Neural progenitor cell (in vitro differentiated cells): ENCODE measurements at regions not wholly inside any gene's neighbourhood (a gene's known extent, or its start where the extent isn't known, plus 50 kb on each side); places are given as distances from the start of the nearest gene placed in this dataset.

Experiments used
- EZH2 ChIP-seq: fragments of 200-600 bp; sonication (generic); IDR thresholded peaks from 2 replicates; pipeline ENCODE4 v1.6.1; 2017; ENCODE audit warnings: antibody characterized with exemption, mild to moderate bottlenecking, moderate library complexity
- TF ChIP-seq, protein P1 (sequence below): fragments of 200-600 bp; sonication (generic); IDR thresholded peaks from 2 replicates; pipeline ENCODE4 v1.5.1; 2017; ENCODE audit warnings: antibody characterized with exemption, mild to moderate bottlenecking

DNA sequence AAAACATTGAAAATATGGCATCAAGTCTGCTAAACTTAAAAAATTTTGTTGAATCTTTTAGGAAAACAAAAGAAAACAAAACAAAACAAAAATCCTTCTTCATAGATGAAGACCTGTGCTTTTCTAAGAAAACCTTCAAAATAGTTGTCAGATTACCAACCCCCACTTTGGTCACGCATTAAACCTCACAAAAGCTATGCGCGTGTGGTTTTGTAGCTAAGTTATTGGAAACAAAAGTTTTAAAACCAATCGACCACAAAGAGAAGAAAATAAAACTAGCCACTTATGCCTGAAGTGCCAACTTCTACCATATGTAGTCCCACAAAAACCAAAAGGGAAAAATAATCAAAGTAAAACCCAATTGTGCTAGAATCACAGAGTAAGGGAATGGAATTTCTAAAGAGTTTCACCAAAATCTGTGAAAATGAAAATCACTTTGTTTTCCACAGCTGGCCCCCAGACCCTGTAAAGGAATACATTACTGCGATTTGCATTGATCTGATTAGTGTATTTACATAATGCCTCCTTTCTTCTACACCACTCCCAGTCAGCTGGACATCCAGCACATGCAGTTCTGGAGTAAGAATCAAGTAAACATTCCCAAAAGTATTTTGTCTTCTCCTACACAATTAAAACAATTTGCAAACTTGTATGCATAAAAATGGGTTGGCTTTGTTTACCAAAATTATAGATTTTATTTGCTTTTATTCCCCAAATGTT lies 330.1 kb upstream of the DKK2 start:
- TF ChIP-seq, protein P1, sequence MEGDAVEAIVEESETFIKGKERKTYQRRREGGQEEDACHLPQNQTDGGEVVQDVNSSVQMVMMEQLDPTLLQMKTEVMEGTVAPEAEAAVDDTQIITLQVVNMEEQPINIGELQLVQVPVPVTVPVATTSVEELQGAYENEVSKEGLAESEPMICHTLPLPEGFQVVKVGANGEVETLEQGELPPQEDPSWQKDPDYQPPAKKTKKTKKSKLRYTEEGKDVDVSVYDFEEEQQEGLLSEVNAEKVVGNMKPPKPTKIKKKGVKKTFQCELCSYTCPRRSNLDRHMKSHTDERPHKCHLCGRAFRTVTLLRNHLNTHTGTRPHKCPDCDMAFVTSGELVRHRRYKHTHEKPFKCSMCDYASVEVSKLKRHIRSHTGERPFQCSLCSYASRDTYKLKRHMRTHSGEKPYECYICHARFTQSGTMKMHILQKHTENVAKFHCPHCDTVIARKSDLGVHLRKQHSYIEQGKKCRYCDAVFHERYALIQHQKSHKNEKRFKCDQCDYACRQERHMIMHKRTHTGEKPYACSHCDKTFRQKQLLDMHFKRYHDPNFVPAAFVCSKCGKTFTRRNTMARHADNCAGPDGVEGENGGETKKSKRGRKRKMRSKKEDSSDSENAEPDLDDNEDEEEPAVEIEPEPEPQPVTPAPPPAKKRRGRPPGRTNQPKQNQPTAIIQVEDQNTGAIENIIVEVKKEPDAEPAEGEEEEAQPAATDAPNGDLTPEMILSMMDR = no peak
- TF ChIP-seq EZH2 = no peak
